WERI-Rb-1 (cell line): ENCODE measurements at regions not wholly inside any gene's neighbourhood (a gene's known extent, or its start where the extent isn't known, plus 50 kb on each side); places are given as distances from the start of the nearest gene placed in this dataset.
A peak's percentile ranks its signal among the peaks of the same experiment; 100 is the strongest.

Experiments used
- DNase-seq: peaks from one replicate; pipeline ENCODE4 v3.0.0-alpha.2; 2020
- H3K27ac ChIP-seq: fragments of 250-450 bp; sonication (Bioruptor Pico); 2 replicates; pipeline ENCODE4 v1.5.1; 2020; ENCODE audit warnings: mild to moderate bottlenecking, moderate library complexity
- H3K27me3 ChIP-seq: fragments of 250-450 bp; sonication (Bioruptor Pico); 2 replicates; pipeline ENCODE4 v1.5.1; 2021; ENCODE audit warnings: mild to moderate bottlenecking, low read depth, moderate library complexity; ENCODE audit not compliant: insufficient read depth, severe bottlenecking
- H3K36me3 ChIP-seq: fragments of 250-450 bp; sonication (Bioruptor Pico); 2 replicates; pipeline ENCODE4 v1.5.1; 2020; ENCODE audit warnings: mild to moderate bottlenecking, moderate library complexity
- H3K4me3 ChIP-seq: 2 replicates; pipeline ENCODE4 v1.5.1; 2011; ENCODE audit warnings: low read depth, mild to moderate bottlenecking, control low read depth, low read length
- H3K9me3 ChIP-seq: fragments of 250-450 bp; sonication (Bioruptor Pico); 2 replicates; pipeline ENCODE4 v1.5.1; 2021; ENCODE audit warnings: mild to moderate bottlenecking, moderate library complexity; ENCODE audit not compliant: severe bottlenecking
- CTCF ChIP-seq: IDR thresholded peaks from 2 replicates; pipeline ENCODE4 v1.5.1; 2011; ENCODE audit warnings: low read depth, mild to moderate bottlenecking, control low read depth, inconsistent platforms, low read length

- no peak for TF ChIP-seq CTCF
- H3K27ac ChIP-seq = no peak overlapping the region
- no peak overlapping the region for H3K4me3 ChIP-seq
- no peak for DNase-seq
- no peaks in the 10 kb centered on the region for H3K27me3 ChIP-seq
- no peaks in the 10 kb centered on the region for H3K36me3 ChIP-seq
- peaks cover 6% of the 10 kb centered on the region for H3K9me3 ChIP-seq
Measured at GRCh38 chr2:11914455-11914854, 168.0 kb downstream of the LPIN1 start.

GRCh38 chr2:11915650-11916049 is 169.2 kb downstream of the LPIN1 start:
- H3K9me3 ChIP-seq = peaks cover 6% of the 10 kb centered on the region
- H3K27me3 ChIP-seq = no peaks in the 10 kb centered on the region
- TF ChIP-seq CTCF = no peak
- no peak overlapping the region for H3K4me3 ChIP-seq
- DNase-seq = no peak
- H3K36me3 ChIP-seq = no peaks in the 10 kb centered on the region
- no peak overlapping the region for H3K27ac ChIP-seq

- Histone ChIP-seq H3K9me3 (no peaks in the 10 kb centered on the region), H3K27me3 (no peaks in the 10 kb centered on the region), H3K36me3 (no peaks in the 10 kb centered on the region), H3K27ac (no peak overlapping the region), H3K4me3 (no peak overlapping the region)
- TF ChIP-seq CTCF = no peak
- no peak for DNase-seq
Measured at GRCh38 chr2:11919953-11920352, 173.5 kb downstream of the LPIN1 start.

- H3K36me3 ChIP-seq = no peaks in the 10 kb centered on the region
- no peak for DNase-seq
- no peaks in the 10 kb centered on the region for H3K27me3 ChIP-seq
- H3K4me3 ChIP-seq = no peak overlapping the region
- H3K9me3 ChIP-seq = no peaks in the 10 kb centered on the region
- TF ChIP-seq CTCF = no peak
- H3K27ac ChIP-seq = no peak overlapping the region
Measured at GRCh38 chr2:11920993-11921583, 174.7 kb downstream of the LPIN1 start.

- Histone ChIP-seq H3K36me3 (no peaks in the 10 kb centered on the region), H3K27me3 (no peaks in the 10 kb centered on the region), H3K4me3 (no peak overlapping the region), H3K9me3 (no peaks in the 10 kb centered on the region), H3K27ac (no peak overlapping the region)
- no peak for DNase-seq
- TF ChIP-seq CTCF = no peak
Measured at GRCh38 chr2:11922294-11922693, 175.9 kb downstream of the LPIN1 start.

- no peaks in the 10 kb centered on the region for H3K27me3 ChIP-seq
- H3K4me3 ChIP-seq = no peak overlapping the region
- DNase-seq = peak; percentile 69
- H3K27ac ChIP-seq = peak overlapping the region; percentile 21; the same call in 1 of the 2 replicates
- no peaks in the 10 kb centered on the region for H3K9me3 ChIP-seq
- no peaks in the 10 kb centered on the region for H3K36me3 ChIP-seq
- no peak for TF ChIP-seq CTCF
Measured at GRCh38 chr2:11923935-11924334, 177.5 kb downstream of the LPIN1 start.
